Lower leg skin (tissue), 4 donors: ENCODE measurements at regions not wholly inside any gene's neighbourhood (a gene's known extent, or its start where the extent isn't known, plus 50 kb on each side); places are given as distances from the start of the nearest gene placed in this dataset.

Experiments used
- DNase-seq, 2 donors: peaks; one replicate each; pipeline ENCODE4 v3.0.0-alpha.2; 2019; ENCODE audit warnings: low spot score in 2 of 2
- H3K4me3 ChIP-seq: fragments of 200-600 bp; sonication (generic); 2 replicates; pipeline ENCODE4 v1.5.1; 2017; ENCODE audit warnings: mild to moderate bottlenecking, low read depth; ENCODE audit not compliant: poor library complexity, severe bottlenecking
- POLR2A ChIP-seq, 2 donors: fragments of 450-650 bp; IDR thresholded peaks; one replicate each; pipeline ENCODE4 v1.6.1; 2016 to 2017; ENCODE audit warnings: antibody characterized with exemption in 2 of 2, mild to moderate bottlenecking in 1 of 2, moderate library complexity in 1 of 2
- WGBS, 2 donors: methylation state at CpG; one replicate each; pipeline ENCODE4 v1.1.5; 2018; 5-methylcytosine and 5-hydroxymethylcytosine counted together
- intact Hi-C: fragments of 100-400 bp; cut with DNase I; formaldehyde crosslinking; loops from one replicate; pipeline ENCODE4 v1.15.0; 2023; ENCODE audit warnings: low total_unique reads
- TF ChIP-seq, protein P1 (sequence below), 3 donors: fragments of 450-650 bp; IDR thresholded peaks; one replicate each; pipeline ENCODE4 v1.5.1; 2016; ENCODE audit warnings: antibody characterized with exemption in 3 of 3, mild to moderate bottlenecking in 3 of 3, moderate library complexity in 2 of 3

DNA sequence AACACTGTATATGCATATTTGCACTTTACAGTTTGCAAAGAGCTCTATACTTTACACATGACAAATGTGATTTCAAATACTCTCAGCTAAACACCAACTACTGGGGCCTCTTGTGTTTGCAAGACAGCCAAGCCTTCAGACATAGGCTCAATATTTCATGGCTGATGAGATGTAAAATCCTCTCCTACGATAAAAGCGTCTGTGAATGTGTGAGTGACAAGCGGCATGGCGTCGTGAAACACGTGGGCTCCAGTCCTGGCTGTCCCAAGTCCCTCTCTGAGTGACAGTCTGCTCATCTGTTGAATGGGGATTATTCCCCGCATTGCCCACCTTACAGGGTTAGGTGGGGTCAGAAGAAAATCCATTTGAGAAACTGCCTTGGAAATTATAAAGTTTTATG is 489.8 kb downstream of the RNF144A start:
- H3K4me3 ChIP-seq: no peak overlapping the region
- intact Hi-C loops: no loop called here
- no peak for TF ChIP-seq POLR2A (IDR thresholded peaks at IDR 0.05)
- TF ChIP-seq, protein P1, sequence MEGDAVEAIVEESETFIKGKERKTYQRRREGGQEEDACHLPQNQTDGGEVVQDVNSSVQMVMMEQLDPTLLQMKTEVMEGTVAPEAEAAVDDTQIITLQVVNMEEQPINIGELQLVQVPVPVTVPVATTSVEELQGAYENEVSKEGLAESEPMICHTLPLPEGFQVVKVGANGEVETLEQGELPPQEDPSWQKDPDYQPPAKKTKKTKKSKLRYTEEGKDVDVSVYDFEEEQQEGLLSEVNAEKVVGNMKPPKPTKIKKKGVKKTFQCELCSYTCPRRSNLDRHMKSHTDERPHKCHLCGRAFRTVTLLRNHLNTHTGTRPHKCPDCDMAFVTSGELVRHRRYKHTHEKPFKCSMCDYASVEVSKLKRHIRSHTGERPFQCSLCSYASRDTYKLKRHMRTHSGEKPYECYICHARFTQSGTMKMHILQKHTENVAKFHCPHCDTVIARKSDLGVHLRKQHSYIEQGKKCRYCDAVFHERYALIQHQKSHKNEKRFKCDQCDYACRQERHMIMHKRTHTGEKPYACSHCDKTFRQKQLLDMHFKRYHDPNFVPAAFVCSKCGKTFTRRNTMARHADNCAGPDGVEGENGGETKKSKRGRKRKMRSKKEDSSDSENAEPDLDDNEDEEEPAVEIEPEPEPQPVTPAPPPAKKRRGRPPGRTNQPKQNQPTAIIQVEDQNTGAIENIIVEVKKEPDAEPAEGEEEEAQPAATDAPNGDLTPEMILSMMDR (IDR thresholded peaks at IDR 0.05): no peak
- DNase-seq: no peak
- 89 to 94% methylated on average over 7 of the region's 7 CpGs for WGBS, 2 donors

DNA sequence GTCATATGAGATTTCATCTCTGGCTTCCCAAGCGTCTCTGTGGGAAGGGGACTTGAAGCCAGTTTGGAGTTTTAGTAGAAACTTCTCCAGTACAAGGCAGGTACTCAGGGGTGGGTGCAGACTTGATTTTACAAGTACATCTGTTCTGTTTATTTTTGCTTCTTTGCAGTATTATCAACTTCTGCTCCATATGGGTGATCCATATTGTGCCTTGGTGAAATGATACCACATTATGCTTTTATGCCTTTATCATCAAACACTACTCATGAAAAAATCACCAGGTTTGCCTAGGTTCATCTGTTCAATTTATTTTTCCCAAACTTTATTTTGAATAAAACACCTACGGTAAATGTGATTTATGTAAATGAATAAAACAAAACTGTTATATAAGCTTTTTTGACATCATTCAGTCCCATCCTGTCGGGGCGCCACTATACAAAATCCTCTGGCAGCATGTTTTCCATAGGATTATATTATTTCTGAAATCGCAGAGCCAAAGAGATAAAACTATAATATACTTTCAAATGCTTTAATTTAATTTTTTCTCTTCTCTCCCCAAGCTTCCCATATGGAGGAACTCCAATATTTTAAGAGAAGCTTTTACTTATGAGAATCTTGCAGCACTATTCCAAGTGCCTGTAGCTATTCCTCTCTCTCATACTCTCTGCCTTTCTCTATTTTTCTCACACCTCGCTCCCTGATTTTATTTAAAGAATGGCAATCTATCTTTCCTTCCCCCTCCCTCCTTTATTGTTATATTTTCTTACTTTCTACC is 490.9 kb downstream of the RNF144A start:
- no peak for DNase-seq
- H3K4me3 ChIP-seq: no peak overlapping the region
- WGBS, 2 donors: 94 to 95% methylated on average over 6 of the region's 6 CpGs
- TF ChIP-seq, protein P1 (IDR thresholded peaks at IDR 0.05): no peak
- no peak for TF ChIP-seq POLR2A (IDR thresholded peaks at IDR 0.05)
- intact Hi-C loops: no loop called here

DNA sequence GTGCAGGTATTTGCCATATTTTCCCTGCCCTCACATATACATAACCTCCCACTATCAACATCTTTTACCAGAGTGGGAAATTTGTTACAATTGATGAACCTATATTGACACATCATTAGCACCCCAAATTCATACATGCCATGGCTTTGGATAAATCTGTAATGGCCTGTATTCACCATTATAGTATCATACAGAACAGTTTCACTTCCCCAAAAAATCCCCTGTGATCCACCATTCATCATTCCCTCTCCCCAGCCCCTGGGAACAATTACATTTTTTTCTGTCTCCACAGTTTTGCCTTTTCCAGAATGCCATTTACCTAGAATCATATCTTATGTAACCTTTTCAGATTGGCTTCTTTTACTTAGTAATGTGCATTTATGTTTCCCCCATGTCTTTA is 494.5 kb downstream of the RNF144A start:
- intact Hi-C loops: no loop called here
- TF ChIP-seq POLR2A (IDR thresholded peaks at IDR 0.05): no peak
- TF ChIP-seq, protein P1 (IDR thresholded peaks at IDR 0.05): no peak
- DNase-seq: no peak
- no peak overlapping the region for H3K4me3 ChIP-seq

DNA sequence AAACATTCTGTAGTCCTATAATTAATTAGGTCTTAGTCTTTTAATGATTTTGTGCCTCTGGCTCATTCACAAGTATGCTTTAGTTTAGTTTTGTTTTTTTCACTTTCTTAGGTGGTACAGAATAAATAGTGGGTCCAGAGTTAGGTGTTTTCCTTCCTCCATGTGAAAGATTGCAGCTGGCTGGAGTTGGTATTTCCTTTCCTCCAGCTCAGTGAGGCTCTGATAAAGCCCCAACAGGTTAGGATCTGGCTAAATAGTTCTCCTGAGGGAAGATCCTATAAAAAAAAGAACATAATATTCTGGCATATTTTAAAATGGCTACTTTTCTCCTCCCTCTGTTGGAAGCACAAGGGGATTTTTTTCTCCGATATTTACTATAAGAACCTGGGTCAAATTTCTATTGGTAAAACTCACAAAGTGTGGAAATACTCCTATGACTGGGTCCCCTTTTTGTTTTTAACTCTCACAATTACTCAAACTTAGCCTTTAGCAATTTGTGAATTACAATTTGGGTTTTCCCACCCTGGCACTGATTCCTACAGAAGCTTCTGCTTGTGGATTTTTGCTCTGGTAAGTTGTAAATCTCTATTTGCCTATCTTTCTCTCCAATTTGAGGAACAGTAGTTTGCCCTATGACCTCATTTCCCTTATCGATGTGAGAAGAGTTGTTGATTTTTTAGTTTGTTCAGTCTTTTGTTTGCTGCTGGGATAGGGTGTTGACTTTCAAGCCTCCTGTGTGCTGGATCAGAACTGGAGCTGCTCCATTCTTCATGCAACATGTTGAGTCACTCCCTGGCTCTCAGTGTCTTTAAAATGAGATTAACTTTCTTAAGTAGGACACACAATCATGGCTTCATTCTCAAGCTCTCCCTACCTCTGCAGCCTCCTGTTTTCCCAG is 500.9 kb downstream of the RNF144A start:
- TF ChIP-seq, protein P1 (IDR thresholded peaks at IDR 0.05): no peak
- no peak for TF ChIP-seq POLR2A (IDR thresholded peaks at IDR 0.05)
- intact Hi-C loops: no loop called here
- 45 to 48% methylated on average over 2 of the region's 2 CpGs for WGBS, 2 donors
- no peak for DNase-seq
- no peak overlapping the region for H3K4me3 ChIP-seq

DNA sequence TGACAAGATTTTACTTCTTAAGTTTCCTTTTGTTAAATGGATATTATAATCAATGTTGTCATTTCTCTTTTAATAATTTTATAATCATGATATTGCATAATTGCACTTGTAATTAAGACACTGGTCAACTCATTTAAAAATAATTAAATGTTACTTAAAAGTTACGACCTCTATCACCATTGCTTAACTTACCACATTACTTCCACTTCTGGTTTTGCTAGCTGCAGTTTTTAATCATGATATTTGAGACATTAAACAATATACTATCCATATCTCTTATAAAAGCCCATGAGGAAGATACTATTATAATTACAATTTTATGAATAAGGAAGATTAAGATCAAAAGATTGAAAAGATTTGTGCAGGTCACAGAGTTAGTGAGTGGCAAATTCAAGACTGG is 502.0 kb downstream of the RNF144A start:
- no peak for TF ChIP-seq POLR2A (IDR thresholded peaks at IDR 0.05)
- TF ChIP-seq, protein P1 (IDR thresholded peaks at IDR 0.05): no peak
- no peak overlapping the region for H3K4me3 ChIP-seq
- intact Hi-C loops: no loop called here
- DNase-seq: no peak
- 64 to 77% methylated on average over 1 of the region's 1 CpG for WGBS, 2 donors
